H9 (cell line): ENCODE measurements at regions not wholly inside any gene's neighbourhood (a gene's known extent, or its start where the extent isn't known, plus 50 kb on each side); places are given as distances from the start of the nearest gene placed in this dataset.

ENCODE experiments used
- DNase-seq: peaks from one replicate; pipeline ENCODE4 v3.0.0-alpha.2; 2017
- H2AFZ ChIP-seq: one replicate; pipeline ENCODE4 v1.6.1; 2013; ENCODE audit warnings: mild to moderate bottlenecking, low read length, control low read depth, moderate library complexity
- H2AK5ac ChIP-seq: 2 replicates; pipeline ENCODE4 v1.6.1; 2013; ENCODE audit warnings: low read length, control low read depth, mixed read lengths; ENCODE audit not compliant: insufficient read length
- H2BK120ac ChIP-seq: one replicate; pipeline ENCODE4 v1.6.1; 2013; ENCODE audit warnings: low read depth, mild to moderate bottlenecking, low read length, control low read depth, inconsistent platforms; ENCODE audit not compliant: poor library complexity, severe bottlenecking
- H2BK12ac ChIP-seq: 2 replicates; pipeline ENCODE4 v1.6.1; 2013; ENCODE audit warnings: low read length, control low read depth, mixed read lengths, low read depth; ENCODE audit not compliant: insufficient read length
- H2BK15ac ChIP-seq: 2 replicates; pipeline ENCODE4 v1.6.1; 2013; ENCODE audit warnings: low read depth, low read length, control low read depth
- H2BK20ac ChIP-seq: one replicate; pipeline ENCODE4 v1.6.1; 2013; ENCODE audit warnings: low read depth, mild to moderate bottlenecking, low read length, control low read depth, inconsistent platforms; ENCODE audit not compliant: poor library complexity, severe bottlenecking
- H2BK5ac ChIP-seq: 2 replicates; pipeline ENCODE4 v1.6.1; 2013; ENCODE audit warnings: low read length, control low read depth, mixed read lengths; ENCODE audit not compliant: insufficient read length
- H3K14ac ChIP-seq: 2 replicates; pipeline ENCODE4 v1.6.1; 2013; ENCODE audit warnings: low read length, control low read depth; ENCODE audit not compliant: insufficient read depth
- H3K18ac ChIP-seq: 2 replicates; pipeline ENCODE4 v1.6.1; 2013; ENCODE audit warnings: low read depth, mild to moderate bottlenecking, mixed read lengths, low read length, control low read depth; ENCODE audit not compliant: insufficient read length
- H3K23ac ChIP-seq: 2 replicates; pipeline ENCODE4 v1.6.1; 2013; ENCODE audit warnings: low read length, control low read depth, mixed read lengths, low read depth; ENCODE audit not compliant: insufficient read length
- H3K23me2 ChIP-seq: 2 replicates; pipeline ENCODE4 v1.6.1; 2013; ENCODE audit warnings: low read depth, mild to moderate bottlenecking, mixed read lengths, low read length, control low read depth; ENCODE audit not compliant: insufficient read length, poor library complexity, severe bottlenecking
- H3K27ac ChIP-seq: 2 replicates; pipeline ENCODE4 v1.5.1; 2013; ENCODE audit warnings: low read length, control low read depth, mixed read lengths, low read depth; ENCODE audit not compliant: insufficient read length
- H3K27me3 ChIP-seq: 2 replicates; pipeline ENCODE4 v1.6.1; 2013; ENCODE audit warnings: low read length, control low read depth, inconsistent platforms; ENCODE audit not compliant: insufficient read depth
- H3K4ac ChIP-seq: 2 replicates; pipeline ENCODE4 v1.6.1; 2013; ENCODE audit warnings: low read depth, mild to moderate bottlenecking, control low read depth, inconsistent platforms, low read length, moderate library complexity
- H3K4me1 ChIP-seq: 2 replicates; pipeline ENCODE4 v1.6.1; 2013; ENCODE audit warnings: low read length, control low read depth, inconsistent platforms; ENCODE audit not compliant: insufficient read depth
- H3K4me2 ChIP-seq: 2 replicates; pipeline ENCODE4 v1.6.1; 2013; ENCODE audit warnings: low read length, control low read depth, mixed read lengths; ENCODE audit not compliant: insufficient read length, insufficient read depth
- H3K56ac ChIP-seq: 2 replicates; pipeline ENCODE4 v1.6.1; 2013; ENCODE audit warnings: low read depth, mild to moderate bottlenecking, mixed read lengths, low read length, control low read depth; ENCODE audit not compliant: insufficient read length
- H3K79me1 ChIP-seq: 2 replicates; pipeline ENCODE4 v1.6.1; 2013; ENCODE audit warnings: low read depth, mild to moderate bottlenecking, moderate library complexity, low read length, control low read depth, inconsistent platforms; ENCODE audit not compliant: insufficient read depth, poor library complexity, severe bottlenecking
- H3K79me2 ChIP-seq: 2 replicates; pipeline ENCODE4 v1.6.1; 2013; ENCODE audit warnings: low read length, control low read depth, inconsistent platforms; ENCODE audit not compliant: insufficient read depth
- H3K9ac ChIP-seq: 2 replicates; pipeline ENCODE4 v1.6.1; 2013; ENCODE audit warnings: low read length, control low read depth, mixed read lengths; ENCODE audit not compliant: insufficient read length; ENCODE audit errors: extremely low read depth
- H3K9me3 ChIP-seq: one replicate; pipeline ENCODE4 v1.6.1; 2013; ENCODE audit warnings: low read depth, low read length, inconsistent platforms; ENCODE audit not compliant: control insufficient read depth
- H3T11ph ChIP-seq: one replicate; pipeline ENCODE4 v1.6.1; 2013; ENCODE audit warnings: mild to moderate bottlenecking, low read length, control low read depth, inconsistent platforms
- H4K20me1 ChIP-seq: one replicate; pipeline ENCODE4 v1.6.1; 2013; ENCODE audit not compliant: control insufficient read depth, insufficient read length, insufficient read depth
- H4K5ac ChIP-seq: 2 replicates; pipeline ENCODE4 v1.6.1; 2013; ENCODE audit warnings: low read depth, mild to moderate bottlenecking, mixed read lengths, low read length, control low read depth; ENCODE audit not compliant: insufficient read length
- H4K8ac ChIP-seq: replicated peaks from 2 replicates; pipeline ENCODE4 v1.6.1; 2013; ENCODE audit warnings: low read length, control low read depth, mixed read lengths, low read depth; ENCODE audit not compliant: insufficient read length
- H4K91ac ChIP-seq: 2 replicates; pipeline ENCODE4 v1.6.1; 2013; ENCODE audit warnings: low read depth, mild to moderate bottlenecking, moderate library complexity, mixed read lengths, low read length, control low read depth; ENCODE audit not compliant: insufficient read length
- H3K27ac Mint-ChIP-seq, 3 experiments: 2 replicates in 2 of 3; 3 replicates in 1 of 3; pipeline ENCODE4 v1.8.0; 2020 to 2021; ENCODE audit warnings: mixed read lengths in 3 of 3, mild to moderate bottlenecking in 1 of 3, moderate library complexity in 1 of 3
- H3K27me3 Mint-ChIP-seq: 2 replicates; pipeline ENCODE4 v1.8.0; 2021; ENCODE audit warnings: low read depth, mild to moderate bottlenecking, moderate library complexity, mixed read lengths
- H3K36me3 Mint-ChIP-seq, 3 experiments: 2 replicates in 2 of 3; 3 replicates in 1 of 3; pipeline ENCODE4 v1.8.0; 2020 to 2021; ENCODE audit warnings: low read depth in 3 of 3, mixed read lengths in 3 of 3; ENCODE audit not compliant: insufficient read depth in 1 of 3
- H3K4me1 Mint-ChIP-seq, 2 experiments: 2 replicates each; pipeline ENCODE4 v1.8.0; 2020; ENCODE audit warnings: mixed read lengths in 2 of 2
- H3K4me3 Mint-ChIP-seq, 2 experiments: 2 replicates in 1 of 2; 3 replicates in 1 of 2; pipeline ENCODE4 v1.8.0; 2020 to 2021; ENCODE audit warnings: mild to moderate bottlenecking in 2 of 2, mixed read lengths in 2 of 2, moderate library complexity in 1 of 2
- H3K9me3 Mint-ChIP-seq, 2 experiments: 2 replicates in 1 of 2; 3 replicates in 1 of 2; pipeline ENCODE4 v1.8.0; 2020; ENCODE audit warnings: mild to moderate bottlenecking in 2 of 2, mixed read lengths in 2 of 2, moderate library complexity in 1 of 2
- WGBS: extraction: QIAGEN DNeasy Blood & Tissue Kit; methylation state at CpG from one replicate; pipeline ENCODE4 v1.1.7; 2013; ENCODE audit warnings: missing lambda C conversion rate, low lambda C conversion rate, mixed read lengths; ENCODE audit not compliant: insufficient read length; ENCODE audit errors: extremely low coverage; 5-methylcytosine and 5-hydroxymethylcytosine counted together
- TF ChIP-seq, protein P1 (sequence below): fragments of 200-600 bp; sonication (generic); conservative IDR thresholded peaks from 3 replicates; pipeline ENCODE4 v1.8.0; 2021; ENCODE audit warnings: antibody characterized with exemption, mild to moderate bottlenecking

DNA sequence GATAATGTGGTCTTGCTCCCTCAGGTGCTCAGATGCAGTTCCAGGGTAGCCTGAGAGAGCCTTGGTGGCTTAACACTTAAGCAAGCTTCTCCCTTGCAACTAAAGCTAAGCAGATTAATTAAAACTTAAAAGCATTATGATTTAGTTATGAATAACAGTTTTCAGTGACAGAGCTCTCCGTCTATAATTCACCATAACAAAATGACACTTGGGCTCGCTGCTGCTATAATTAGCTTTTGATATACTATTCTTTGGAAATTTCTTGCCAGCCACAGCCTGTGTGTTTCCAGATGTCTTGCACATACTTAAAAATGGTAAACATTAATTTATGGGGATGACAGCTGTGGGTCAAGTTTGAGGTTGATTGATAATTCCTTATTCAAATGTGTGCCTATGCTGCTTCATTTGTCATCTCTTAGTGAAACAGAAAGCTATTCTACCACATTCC is 380.5 kb downstream of the TFAP2B start:
- no peak overlapping the region for H4K5ac ChIP-seq
- no peak overlapping the region for H2AFZ ChIP-seq
- no peak overlapping the region for H2BK15ac ChIP-seq
- no peak overlapping the region for H2BK5ac ChIP-seq
- H3K27me3 ChIP-seq = no peaks in the 10 kb centered on the region
- H2BK20ac ChIP-seq = no peak overlapping the region
- no peak overlapping the region for H2BK12ac ChIP-seq
- H3K4me1 ChIP-seq = no peaks in the 10 kb centered on the region
- Mint-ChIP-seq H3K4me1 (no peaks in the 10 kb centered on the region), H3K9me3 (peaks cover 1 to 2% of the 10 kb centered on the region in 2 experiments; a peak in 2 of 5 replicates), H3K4me3 (no peak overlapping the region), H3K36me3 (no peaks in the 10 kb centered on the region; a peak in 1 of 7 replicates), H3K27me3 (no peaks in the 10 kb centered on the region; the same call in 1 of the 2 replicates), H3K27ac (no peak overlapping the region)
- no peak overlapping the region for H3K4me2 ChIP-seq
- DNase-seq = no peak
- H3K79me2 ChIP-seq = no peaks in the 10 kb centered on the region
- H3K9me3 ChIP-seq = no peaks in the 10 kb centered on the region
- TF ChIP-seq, protein P1, sequence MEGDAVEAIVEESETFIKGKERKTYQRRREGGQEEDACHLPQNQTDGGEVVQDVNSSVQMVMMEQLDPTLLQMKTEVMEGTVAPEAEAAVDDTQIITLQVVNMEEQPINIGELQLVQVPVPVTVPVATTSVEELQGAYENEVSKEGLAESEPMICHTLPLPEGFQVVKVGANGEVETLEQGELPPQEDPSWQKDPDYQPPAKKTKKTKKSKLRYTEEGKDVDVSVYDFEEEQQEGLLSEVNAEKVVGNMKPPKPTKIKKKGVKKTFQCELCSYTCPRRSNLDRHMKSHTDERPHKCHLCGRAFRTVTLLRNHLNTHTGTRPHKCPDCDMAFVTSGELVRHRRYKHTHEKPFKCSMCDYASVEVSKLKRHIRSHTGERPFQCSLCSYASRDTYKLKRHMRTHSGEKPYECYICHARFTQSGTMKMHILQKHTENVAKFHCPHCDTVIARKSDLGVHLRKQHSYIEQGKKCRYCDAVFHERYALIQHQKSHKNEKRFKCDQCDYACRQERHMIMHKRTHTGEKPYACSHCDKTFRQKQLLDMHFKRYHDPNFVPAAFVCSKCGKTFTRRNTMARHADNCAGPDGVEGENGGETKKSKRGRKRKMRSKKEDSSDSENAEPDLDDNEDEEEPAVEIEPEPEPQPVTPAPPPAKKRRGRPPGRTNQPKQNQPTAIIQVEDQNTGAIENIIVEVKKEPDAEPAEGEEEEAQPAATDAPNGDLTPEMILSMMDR = no peak
- no peak overlapping the region for H3T11ph ChIP-seq
- no CpG with 5 or more reads among the region's 2 CpGs for WGBS
- H3K18ac ChIP-seq = no peak overlapping the region
- no peaks in the 10 kb centered on the region for H3K23me2 ChIP-seq
- H3K4ac ChIP-seq = no peak overlapping the region
- no peak overlapping the region for H3K14ac ChIP-seq
- H4K20me1 ChIP-seq = no peaks in the 10 kb centered on the region
- no peak overlapping the region for H4K91ac ChIP-seq
- no peaks in the 10 kb centered on the region for H3K79me1 ChIP-seq
- no peak overlapping the region for H2BK120ac ChIP-seq
- H4K8ac ChIP-seq = no peak overlapping the region
- no peak overlapping the region for H3K27ac ChIP-seq
- no peak overlapping the region for H2AK5ac ChIP-seq
- H3K9ac ChIP-seq = no peak overlapping the region
- no peak overlapping the region for H3K56ac ChIP-seq
- H3K23ac ChIP-seq = no peak overlapping the region
